ENCODE measurements at regions not wholly inside any gene's neighbourhood (a gene's known extent, or its start where the extent isn't known, plus 50 kb on each side); places are given as distances from the start of the nearest gene placed in this dataset.

DNA sequence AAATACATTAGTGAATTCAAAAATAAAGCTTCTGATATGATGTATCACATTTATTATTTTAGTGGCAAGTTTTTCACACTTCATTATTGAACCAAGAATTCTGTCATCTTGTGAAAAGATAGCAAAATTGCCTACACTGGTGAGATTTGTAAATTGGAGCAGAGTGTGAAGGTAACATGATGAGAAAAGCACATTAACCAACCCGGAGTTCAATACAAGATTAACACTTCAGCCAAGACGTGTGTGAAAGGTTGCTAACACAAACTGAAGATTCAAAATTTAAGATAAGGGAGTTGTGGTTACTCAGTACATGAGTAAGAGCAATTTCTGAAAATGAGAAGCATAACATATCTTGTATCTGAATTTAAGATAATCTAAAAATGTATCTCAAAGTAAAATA lies 346.7 kb downstream of the PDHA2 start:
- Histone ChIP-seq H3K36me3 (ENCODE audit: insufficient read depth) (no peaks in the 10 kb centered on the region), H3K4me3 (no peak overlapping the region), H3K4me1 (ENCODE audit: insufficient read depth) (no peaks in the 10 kb centered on the region), H3K9me2 (ENCODE audit: insufficient read depth) (no peaks in the 10 kb centered on the region), H2AFZ (no peak overlapping the region), H3F3A (replicated peaks; ENCODE audit: low read depth) (no peaks in the 10 kb centered on the region), H3K27me3 (ENCODE audit: insufficient read depth) (no peaks in the 10 kb centered on the region), H3K4me2 (no peak overlapping the region), H4K20me1 (replicated peaks; ENCODE audit: insufficient read depth) (no peaks in the 10 kb centered on the region), H3K27ac (ENCODE audit: low read depth) (no peak overlapping the region), H3K79me2 (replicated peaks; ENCODE audit: insufficient read depth) (no peaks in the 10 kb centered on the region)
- H3K4me1 Mint-ChIP-seq = no peaks in the 10 kb centered on the region
- no peak for TF ChIP-seq NANOG (IDR thresholded peaks at IDR 0.05; ENCODE audit: borderline replicate concordance)
- ATAC-seq (no peak), DNase-seq (ENCODE audit: low spot score) (no peak)
- H3K27ac Mint-ChIP-seq = 0 out of 2 replicates have a peak overlapping the region, but pooled peaks have one; percentile 52
- no peaks in the 10 kb centered on the region for H3K27me3 Mint-ChIP-seq (ENCODE audit: insufficient read depth, low read depth, poor library complexity)
- H3K4me3 Mint-ChIP-seq = no peak overlapping the region
- no peaks in the 10 kb centered on the region for H3K9me3 Mint-ChIP-seq
- no peaks in the 10 kb centered on the region for H3K36me3 Mint-ChIP-seq (ENCODE audit: low read depth)

- TF ChIP-seq ZNF331 (CRISPR knock-in tag; IDR thresholded peaks at IDR 0.05; ENCODE audit: low read depth) (no peak), STAT1 (IDR thresholded peaks at IDR 0.05; ENCODE audit: unreplicated experiment) (no peak), JUNB (IDR thresholded peaks at IDR 0.05; ENCODE audit: unreplicated experiment) (no peak), CTCF (conservative IDR thresholded peaks at IDR 0.05; ENCODE audit: low read depth in 2 of 2) (no peak), CREB1 (CRISPR knock-in tag; IDR thresholded peaks at IDR 0.05; ENCODE audit: low read depth) (no peak), NANOG (IDR thresholded peaks at IDR 0.05; ENCODE audit: borderline replicate concordance) (no peak), EZH2 (IDR thresholded peaks at IDR 0.05; ENCODE audit: low read depth, unreplicated experiment) (no peak), EZH2phosphoT487 (IDR thresholded peaks at IDR 0.05; ENCODE audit: unreplicated experiment) (no peak)
- TF ChIP-seq, protein P1, sequence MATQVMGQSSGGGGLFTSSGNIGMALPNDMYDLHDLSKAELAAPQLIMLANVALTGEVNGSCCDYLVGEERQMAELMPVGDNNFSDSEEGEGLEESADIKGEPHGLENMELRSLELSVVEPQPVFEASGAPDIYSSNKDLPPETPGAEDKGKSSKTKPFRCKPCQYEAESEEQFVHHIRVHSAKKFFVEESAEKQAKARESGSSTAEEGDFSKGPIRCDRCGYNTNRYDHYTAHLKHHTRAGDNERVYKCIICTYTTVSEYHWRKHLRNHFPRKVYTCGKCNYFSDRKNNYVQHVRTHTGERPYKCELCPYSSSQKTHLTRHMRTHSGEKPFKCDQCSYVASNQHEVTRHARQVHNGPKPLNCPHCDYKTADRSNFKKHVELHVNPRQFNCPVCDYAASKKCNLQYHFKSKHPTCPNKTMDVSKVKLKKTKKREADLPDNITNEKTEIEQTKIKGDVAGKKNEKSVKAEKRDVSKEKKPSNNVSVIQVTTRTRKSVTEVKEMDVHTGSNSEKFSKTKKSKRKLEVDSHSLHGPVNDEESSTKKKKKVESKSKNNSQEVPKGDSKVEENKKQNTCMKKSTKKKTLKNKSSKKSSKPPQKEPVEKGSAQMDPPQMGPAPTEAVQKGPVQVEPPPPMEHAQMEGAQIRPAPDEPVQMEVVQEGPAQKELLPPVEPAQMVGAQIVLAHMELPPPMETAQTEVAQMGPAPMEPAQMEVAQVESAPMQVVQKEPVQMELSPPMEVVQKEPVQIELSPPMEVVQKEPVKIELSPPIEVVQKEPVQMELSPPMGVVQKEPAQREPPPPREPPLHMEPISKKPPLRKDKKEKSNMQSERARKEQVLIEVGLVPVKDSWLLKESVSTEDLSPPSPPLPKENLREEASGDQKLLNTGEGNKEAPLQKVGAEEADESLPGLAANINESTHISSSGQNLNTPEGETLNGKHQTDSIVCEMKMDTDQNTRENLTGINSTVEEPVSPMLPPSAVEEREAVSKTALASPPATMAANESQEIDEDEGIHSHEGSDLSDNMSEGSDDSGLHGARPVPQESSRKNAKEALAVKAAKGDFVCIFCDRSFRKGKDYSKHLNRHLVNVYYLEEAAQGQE (IDR thresholded peaks at IDR 0.05; ENCODE audit: unreplicated experiment) = no peak
- TF ChIP-seq, protein P2, sequence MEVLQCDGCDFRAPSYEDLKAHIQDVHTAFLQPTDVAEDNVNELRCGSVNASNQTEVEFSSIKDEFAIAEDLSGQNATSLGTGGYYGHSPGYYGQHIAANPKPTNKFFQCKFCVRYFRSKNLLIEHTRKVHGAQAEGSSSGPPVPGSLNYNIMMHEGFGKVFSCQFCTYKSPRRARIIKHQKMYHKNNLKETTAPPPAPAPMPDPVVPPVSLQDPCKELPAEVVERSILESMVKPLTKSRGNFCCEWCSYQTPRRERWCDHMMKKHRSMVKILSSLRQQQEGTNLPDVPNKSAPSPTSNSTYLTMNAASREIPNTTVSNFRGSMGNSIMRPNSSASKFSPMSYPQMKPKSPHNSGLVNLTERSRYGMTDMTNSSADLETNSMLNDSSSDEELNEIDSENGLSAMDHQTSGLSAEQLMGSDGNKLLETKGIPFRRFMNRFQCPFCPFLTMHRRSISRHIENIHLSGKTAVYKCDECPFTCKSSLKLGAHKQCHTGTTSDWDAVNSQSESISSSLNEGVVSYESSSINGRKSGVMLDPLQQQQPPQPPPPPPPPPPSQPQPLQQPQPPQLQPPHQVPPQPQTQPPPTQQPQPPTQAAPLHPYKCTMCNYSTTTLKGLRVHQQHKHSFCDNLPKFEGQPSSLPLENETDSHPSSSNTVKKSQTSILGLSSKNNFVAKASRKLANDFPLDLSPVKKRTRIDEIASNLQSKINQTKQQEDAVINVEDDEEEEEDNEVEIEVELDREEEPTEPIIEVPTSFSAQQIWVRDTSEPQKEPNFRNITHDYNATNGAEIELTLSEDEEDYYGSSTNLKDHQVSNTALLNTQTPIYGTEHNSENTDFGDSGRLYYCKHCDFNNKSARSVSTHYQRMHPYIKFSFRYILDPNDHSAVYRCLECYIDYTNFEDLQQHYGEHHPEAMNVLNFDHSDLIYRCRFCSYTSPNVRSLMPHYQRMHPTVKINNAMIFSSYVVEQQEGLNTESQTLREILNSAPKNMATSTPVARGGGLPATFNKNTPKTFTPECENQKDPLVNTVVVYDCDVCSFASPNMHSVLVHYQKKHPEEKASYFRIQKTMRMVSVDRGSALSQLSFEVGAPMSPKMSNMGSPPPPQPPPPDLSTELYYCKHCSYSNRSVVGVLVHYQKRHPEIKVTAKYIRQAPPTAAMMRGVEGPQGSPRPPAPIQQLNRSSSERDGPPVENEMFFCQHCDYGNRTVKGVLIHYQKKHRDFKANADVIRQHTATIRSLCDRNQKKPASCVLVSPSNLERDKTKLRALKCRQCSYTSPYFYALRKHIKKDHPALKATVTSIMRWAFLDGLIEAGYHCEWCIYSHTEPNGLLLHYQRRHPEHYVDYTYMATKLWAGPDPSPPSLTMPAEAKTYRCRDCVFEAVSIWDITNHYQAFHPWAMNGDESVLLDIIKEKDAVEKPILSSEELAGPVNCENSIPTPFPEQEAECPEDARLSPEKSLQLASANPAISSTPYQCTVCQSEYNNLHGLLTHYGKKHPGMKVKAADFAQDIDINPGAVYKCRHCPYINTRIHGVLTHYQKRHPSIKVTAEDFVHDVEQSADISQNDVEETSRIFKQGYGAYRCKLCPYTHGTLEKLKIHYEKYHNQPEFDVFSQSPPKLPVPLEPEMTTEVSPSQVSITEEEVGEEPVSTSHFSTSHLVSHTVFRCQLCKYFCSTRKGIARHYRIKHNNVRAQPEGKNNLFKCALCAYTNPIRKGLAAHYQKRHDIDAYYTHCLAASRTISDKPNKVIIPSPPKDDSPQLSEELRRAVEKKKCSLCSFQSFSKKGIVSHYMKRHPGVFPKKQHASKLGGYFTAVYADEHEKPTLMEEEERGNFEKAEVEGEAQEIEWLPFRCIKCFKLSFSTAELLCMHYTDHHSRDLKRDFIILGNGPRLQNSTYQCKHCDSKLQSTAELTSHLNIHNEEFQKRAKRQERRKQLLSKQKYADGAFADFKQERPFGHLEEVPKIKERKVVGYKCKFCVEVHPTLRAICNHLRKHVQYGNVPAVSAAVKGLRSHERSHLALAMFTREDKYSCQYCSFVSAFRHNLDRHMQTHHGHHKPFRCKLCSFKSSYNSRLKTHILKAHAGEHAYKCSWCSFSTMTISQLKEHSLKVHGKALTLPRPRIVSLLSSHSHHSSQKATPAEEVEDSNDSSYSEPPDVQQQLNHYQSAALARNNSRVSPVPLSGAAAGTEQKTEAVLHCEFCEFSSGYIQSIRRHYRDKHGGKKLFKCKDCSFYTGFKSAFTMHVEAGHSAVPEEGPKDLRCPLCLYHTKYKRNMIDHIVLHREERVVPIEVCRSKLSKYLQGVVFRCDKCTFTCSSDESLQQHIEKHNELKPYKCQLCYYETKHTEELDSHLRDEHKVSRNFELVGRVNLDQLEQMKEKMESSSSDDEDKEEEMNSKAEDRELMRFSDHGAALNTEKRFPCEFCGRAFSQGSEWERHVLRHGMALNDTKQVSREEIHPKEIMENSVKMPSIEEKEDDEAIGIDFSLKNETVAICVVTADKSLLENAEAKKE (CRISPR knock-in tag; IDR thresholded peaks at IDR 0.05) = no peak
- no peaks in the 10 kb centered on the region for H3K36me3 Mint-ChIP-seq (ENCODE audit: low read depth)
- no peak for DNase-seq (ENCODE audit: low spot score)
- H2AFZ ChIP-seq = no peak overlapping the region
- no peak overlapping the region for H3K4me2 ChIP-seq
- no peaks in the 10 kb centered on the region for H4K20me1 ChIP-seq (replicated peaks; ENCODE audit: insufficient read depth)
- H3F3A ChIP-seq (replicated peaks; ENCODE audit: low read depth) = no peaks in the 10 kb centered on the region
- no peaks in the 10 kb centered on the region for H3K36me3 ChIP-seq (ENCODE audit: insufficient read depth)
- no peaks in the 10 kb centered on the region for H3K27me3 ChIP-seq (ENCODE audit: insufficient read depth)
- H3K27ac Mint-ChIP-seq = no peak overlapping the region
- no peak overlapping the region for H3K4me3 Mint-ChIP-seq
- no peaks in the 10 kb centered on the region for H3K4me1 Mint-ChIP-seq
- no peaks in the 10 kb centered on the region for H3K4me1 ChIP-seq (ENCODE audit: insufficient read depth)
- no peak for ATAC-seq
- H3K27ac ChIP-seq (ENCODE audit: low read depth) = no peak overlapping the region
- no peaks in the 10 kb centered on the region for H3K27me3 Mint-ChIP-seq (ENCODE audit: insufficient read depth, low read depth, poor library complexity)
- H3K79me2 ChIP-seq (replicated peaks; ENCODE audit: insufficient read depth) = no peaks in the 10 kb centered on the region
- H3K9me3 Mint-ChIP-seq = no peaks in the 10 kb centered on the region
- H3K4me3 ChIP-seq = no peak overlapping the region
- no peaks in the 10 kb centered on the region; the same call in 1 of the 2 replicates for H3K9me2 ChIP-seq (ENCODE audit: insufficient read depth)
These were observed 349.9 kb downstream of the PDHA2 start for GRCh38 chr4:96189761-96190160.

Data from GM23338 (cell line).